GM12878 (cell line): ENCODE measurements at regions not wholly inside any gene's neighbourhood (a gene's known extent, or its start where the extent isn't known, plus 50 kb on each side); places are given as distances from the start of the nearest gene placed in this dataset.

Experiments used
- ATAC-seq: fragments of 200-7000 bp; cut with Tn5 transposase; 3 replicates; pipeline ENCODE4 v1.9.1; 2020; ENCODE audit warnings: mild to moderate bottlenecking, moderate library complexity
- BruUV-seq: library from RNA; stranded (reverse); fragments of 400-500 nt; replicated peaks from 2 replicates; lab custom pipeline; 2021; lab: Mats Ljungman, UMichigan
- CTCF ChIA-PET: fragments of 300-600 bp; sonication (Branson Sonifier 250); formaldehyde crosslinking; extraction: SDS; loops from one replicate; lab custom pipeline; 2021; ENCODE audit warnings: inconsistent platforms; lab: Yijun Ruan, JAX
- POLR2A ChIA-PET: fragments of 350-600 bp; formaldehyde crosslinking; extraction: SDS; loops from one replicate; lab custom pipeline; 2021; ENCODE audit warnings: inconsistent platforms; lab: Charles Lee
- RAD21 ChIA-PET: fragments of 300-600 bp; sonication (Branson Sonifier 250); formaldehyde crosslinking; loops from one replicate; lab custom pipeline; 2023; ENCODE audit warnings: antibody characterized with exemption; ENCODE audit not compliant: unreplicated experiment; lab: Charles Lee
- SMC1A ChIA-PET: fragments of 300-600 bp; sonication (Branson Sonifier 250); formaldehyde crosslinking; loops from one replicate; lab custom pipeline; 2023; ENCODE audit not compliant: unreplicated experiment, uncharacterized antibody; lab: Charles Lee
- DNase-seq: peaks from one replicate; pipeline ENCODE4 v3.0.0-alpha.2; 2011; ENCODE audit warnings: low read depth, low spot score
- FAIRE-seq: peaks from 3 replicates; lab custom pipeline; 2011; peaks lifted over from hg19 to GRCh38; lab: Jason Lieb, UNC
- H2AFZ ChIP-seq: 2 replicates; pipeline ENCODE4 v1.6.0; 2011; ENCODE audit warnings: low read depth, low read length, control low read depth; ENCODE audit not compliant: control insufficient read depth
- H3K27ac ChIP-seq: 2 replicates; pipeline ENCODE4 v1.5.1; 2011; ENCODE audit warnings: control low read depth; ENCODE audit not compliant: control insufficient read depth, insufficient read depth
- H3K27me3 ChIP-seq, 2 experiments: replicated peaks in 1 of 2; 2 replicates each; pipeline versions ENCODE4 v1.6.0 to v1.6.1; 2011; ENCODE audit warnings: low read length in 1 of 2; ENCODE audit not compliant: control insufficient read depth in 2 of 2, insufficient read depth in 2 of 2
- H3K36me3 ChIP-seq, 2 experiments: 2 replicates each; pipeline ENCODE4 v1.5.1; 2011; ENCODE audit warnings: low read length in 1 of 2; ENCODE audit not compliant: control insufficient read depth in 2 of 2, insufficient read depth in 2 of 2
- H3K4me1 ChIP-seq: 2 replicates; pipeline ENCODE4 v1.6.1; 2011; ENCODE audit warnings: mild to moderate bottlenecking, low read length, moderate library complexity, mixed read lengths; ENCODE audit not compliant: control insufficient read depth, insufficient read depth
- H3K4me2 ChIP-seq: 2 replicates; pipeline ENCODE4 v1.6.0; 2011; ENCODE audit warnings: control low read depth; ENCODE audit not compliant: control insufficient read depth, insufficient read depth
- H3K4me3 ChIP-seq: fragments of 200-600 bp; sonication (generic); 2 replicates; pipeline ENCODE4 v1.5.1; 2016
- H3K79me2 ChIP-seq: 2 replicates; pipeline ENCODE4 v1.6.0; 2011; ENCODE audit warnings: low read length; ENCODE audit not compliant: control insufficient read depth, insufficient read depth
- H3K9ac ChIP-seq: 2 replicates; pipeline ENCODE4 v1.8.0; 2011; ENCODE audit warnings: low read length, control low read depth, mixed read lengths; ENCODE audit not compliant: control insufficient read depth, insufficient read depth
- H3K9me3 ChIP-seq: replicated peaks from 3 replicates; pipeline ENCODE4 v1.5.1; 2011; ENCODE audit warnings: mild to moderate bottlenecking, low read length; ENCODE audit not compliant: control insufficient read depth, insufficient read depth
- H4K20me1 ChIP-seq: 2 replicates; pipeline ENCODE4 v1.6.0; 2011; ENCODE audit not compliant: control insufficient read depth, insufficient read depth
- BCL11A ChIP-seq: IDR thresholded peaks from 2 replicates; pipeline ENCODE4 v1.6.1; 2011; ENCODE audit warnings: low read depth, low read length
- CHD1 ChIP-seq: IDR thresholded peaks from 2 replicates; pipeline ENCODE4 v1.6.1; 2012; ENCODE audit warnings: low read depth, low read length, improper control_type of control experiment
- EZH2 ChIP-seq: IDR thresholded peaks from 2 replicates; pipeline ENCODE4 v1.6.1; 2012; ENCODE audit warnings: low read depth, mild to moderate bottlenecking, control low read depth, inconsistent platforms, low read length, borderline replicate concordance; ENCODE audit not compliant: control insufficient read depth
- JUNB ChIP-seq: IDR thresholded peaks from 2 replicates; pipeline ENCODE4 v1.6.1; 2016; ENCODE audit warnings: antibody characterized with exemption, mild to moderate bottlenecking
- KAT2A ChIP-seq: conservative IDR thresholded peaks from 2 replicates; pipeline ENCODE4 v1.6.1; 2011; ENCODE audit warnings: low read depth, low read length; ENCODE audit not compliant: control insufficient read depth
- LARP7 ChIP-seq: fragments of 450-650 bp; IDR thresholded peaks from 2 replicates; pipeline ENCODE4 v1.6.1; 2017; ENCODE audit warnings: mild to moderate bottlenecking
- MTA2 ChIP-seq: fragments of 450-650 bp; IDR thresholded peaks from 2 replicates; pipeline ENCODE4 v1.6.1; 2016; ENCODE audit warnings: low read depth, mild to moderate bottlenecking, moderate library complexity
- NR2C1 ChIP-seq: fragments of 450-650 bp; IDR thresholded peaks from 2 replicates; pipeline ENCODE4 v1.6.1; 2017; ENCODE audit warnings: antibody characterized with exemption, mild to moderate bottlenecking, moderate library complexity
- NR2C2 ChIP-seq: IDR thresholded peaks from 2 replicates; pipeline ENCODE4 v1.6.1; 2011; ENCODE audit warnings: borderline replicate concordance, low read depth; ENCODE audit not compliant: control insufficient read depth, insufficient read length
- SIN3A ChIP-seq: IDR thresholded peaks from 2 replicates; pipeline ENCODE4 v1.6.1; 2012; ENCODE audit warnings: low read depth, low read length, improper control_type of control experiment
- TBL1XR1 ChIP-seq: IDR thresholded peaks from 2 replicates; pipeline ENCODE4 v1.6.1; 2012; ENCODE audit warnings: low read depth, low read length, improper control_type of control experiment
- TCF7 ChIP-seq: IDR thresholded peaks from 2 replicates; pipeline ENCODE4 v1.6.1; 2014; ENCODE audit warnings: antibody characterized with exemption, borderline replicate concordance
- YBX1 ChIP-seq: fragments of 450-650 bp; IDR thresholded peaks from 2 replicates; pipeline ENCODE4 v1.6.1; 2016; ENCODE audit warnings: antibody characterized with exemption
- ZSCAN29 ChIP-seq: fragments of 450-650 bp; IDR thresholded peaks from 2 replicates; pipeline ENCODE4 v1.6.1; 2017; ENCODE audit warnings: mild to moderate bottlenecking, moderate library complexity
- WGBS: methylation state at CpG from one replicate; pipeline ENCODE4 v1.1.6; 2016; ENCODE audit warnings: low lambda C conversion rate; ENCODE audit not compliant: insufficient replicate concordance, insufficient coverage; ENCODE audit errors: missing lambda C conversion rate; 5-methylcytosine and 5-hydroxymethylcytosine counted together
- in situ Hi-C: fragments of 300-500 bp; cut with MboI; formaldehyde crosslinking; loops from 9 replicates; pipeline ENCODE4 v1.14.3; 2018; ENCODE audit warnings: mixed read lengths
- intact Hi-C: fragments of 100-400 bp; cut with micrococcal nuclease; formaldehyde crosslinking; loops from one replicate; pipeline ENCODE4 v1.14.2; 2022; ENCODE audit not compliant: unreplicated experiment
- TF ChIP-seq, protein P1 (sequence below): fragments of 450-650 bp; IDR thresholded peaks from 2 replicates; pipeline ENCODE4 v1.6.1; 2017; ENCODE audit warnings: mild to moderate bottlenecking, low read depth, inconsistent platforms; ENCODE audit not compliant: poor library complexity, severe bottlenecking
- TF ChIP-seq, protein P2 (sequence below): fragments of 450-650 bp; IDR thresholded peaks from 2 replicates; pipeline ENCODE4 v1.6.1; 2017; ENCODE audit warnings: low read depth, mild to moderate bottlenecking, moderate library complexity
- TF ChIP-seq, protein P3 (sequence below): IDR thresholded peaks from 2 replicates; pipeline ENCODE4 v1.6.1; 2012; ENCODE audit warnings: low read depth, low read length, improper control_type of control experiment
- TF ChIP-seq, protein P4 (sequence below): fragments of 450-650 bp; IDR thresholded peaks from 2 replicates; pipeline ENCODE4 v1.6.1; 2014; ENCODE audit warnings: mild to moderate bottlenecking
- TF ChIP-seq, protein P5 (sequence below): IDR thresholded peaks from 2 replicates; pipeline ENCODE4 v1.6.1; 2011; ENCODE audit warnings: low read depth, mild to moderate bottlenecking, low read length, moderate library complexity, borderline replicate concordance; ENCODE audit errors: extremely low read depth

DNA sequence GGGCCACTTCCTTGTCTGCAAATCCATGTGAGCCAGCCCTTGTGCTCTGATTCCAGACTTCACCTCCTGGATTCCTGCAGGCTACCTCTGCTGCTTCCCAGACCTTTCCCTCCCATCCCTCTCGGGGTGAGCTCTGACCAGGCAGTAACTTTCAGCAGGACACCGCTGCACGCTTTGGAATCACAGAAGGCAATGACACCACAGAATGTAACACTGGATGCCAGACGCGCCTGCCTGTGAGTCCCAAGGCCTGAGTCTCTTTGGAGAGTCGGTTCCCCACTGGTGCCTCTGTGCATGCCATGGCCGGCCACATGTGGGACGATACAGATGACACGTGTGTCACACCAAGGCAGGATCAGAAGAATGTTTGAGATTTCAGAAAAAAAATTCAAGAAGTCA is 89.7 kb upstream of the ERRFI1 start (continued):
- TF ChIP-seq, protein P1, sequence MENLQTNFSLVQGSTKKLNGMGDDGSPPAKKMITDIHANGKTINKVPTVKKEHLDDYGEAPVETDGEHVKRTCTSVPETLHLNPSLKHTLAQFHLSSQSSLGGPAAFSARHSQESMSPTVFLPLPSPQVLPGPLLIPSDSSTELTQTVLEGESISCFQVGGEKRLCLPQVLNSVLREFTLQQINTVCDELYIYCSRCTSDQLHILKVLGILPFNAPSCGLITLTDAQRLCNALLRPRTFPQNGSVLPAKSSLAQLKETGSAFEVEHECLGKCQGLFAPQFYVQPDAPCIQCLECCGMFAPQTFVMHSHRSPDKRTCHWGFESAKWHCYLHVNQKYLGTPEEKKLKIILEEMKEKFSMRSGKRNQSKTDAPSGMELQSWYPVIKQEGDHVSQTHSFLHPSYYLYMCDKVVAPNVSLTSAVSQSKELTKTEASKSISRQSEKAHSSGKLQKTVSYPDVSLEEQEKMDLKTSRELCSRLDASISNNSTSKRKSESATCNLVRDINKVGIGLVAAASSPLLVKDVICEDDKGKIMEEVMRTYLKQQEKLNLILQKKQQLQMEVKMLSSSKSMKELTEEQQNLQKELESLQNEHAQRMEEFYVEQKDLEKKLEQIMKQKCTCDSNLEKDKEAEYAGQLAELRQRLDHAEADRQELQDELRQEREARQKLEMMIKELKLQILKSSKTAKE: no peak
- TF ChIP-seq, protein P2, sequence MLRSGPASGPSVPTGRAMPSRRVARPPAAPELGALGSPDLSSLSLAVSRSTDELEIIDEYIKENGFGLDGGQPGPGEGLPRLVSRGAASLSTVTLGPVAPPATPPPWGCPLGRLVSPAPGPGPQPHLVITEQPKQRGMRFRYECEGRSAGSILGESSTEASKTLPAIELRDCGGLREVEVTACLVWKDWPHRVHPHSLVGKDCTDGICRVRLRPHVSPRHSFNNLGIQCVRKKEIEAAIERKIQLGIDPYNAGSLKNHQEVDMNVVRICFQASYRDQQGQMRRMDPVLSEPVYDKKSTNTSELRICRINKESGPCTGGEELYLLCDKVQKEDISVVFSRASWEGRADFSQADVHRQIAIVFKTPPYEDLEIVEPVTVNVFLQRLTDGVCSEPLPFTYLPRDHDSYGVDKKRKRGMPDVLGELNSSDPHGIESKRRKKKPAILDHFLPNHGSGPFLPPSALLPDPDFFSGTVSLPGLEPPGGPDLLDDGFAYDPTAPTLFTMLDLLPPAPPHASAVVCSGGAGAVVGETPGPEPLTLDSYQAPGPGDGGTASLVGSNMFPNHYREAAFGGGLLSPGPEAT: no peak
- TF ChIP-seq BCL11A (no peak), TCF7 (no peak), JUNB (no peak), NR2C1 (no peak), CHD1 (no peak)

DNA sequence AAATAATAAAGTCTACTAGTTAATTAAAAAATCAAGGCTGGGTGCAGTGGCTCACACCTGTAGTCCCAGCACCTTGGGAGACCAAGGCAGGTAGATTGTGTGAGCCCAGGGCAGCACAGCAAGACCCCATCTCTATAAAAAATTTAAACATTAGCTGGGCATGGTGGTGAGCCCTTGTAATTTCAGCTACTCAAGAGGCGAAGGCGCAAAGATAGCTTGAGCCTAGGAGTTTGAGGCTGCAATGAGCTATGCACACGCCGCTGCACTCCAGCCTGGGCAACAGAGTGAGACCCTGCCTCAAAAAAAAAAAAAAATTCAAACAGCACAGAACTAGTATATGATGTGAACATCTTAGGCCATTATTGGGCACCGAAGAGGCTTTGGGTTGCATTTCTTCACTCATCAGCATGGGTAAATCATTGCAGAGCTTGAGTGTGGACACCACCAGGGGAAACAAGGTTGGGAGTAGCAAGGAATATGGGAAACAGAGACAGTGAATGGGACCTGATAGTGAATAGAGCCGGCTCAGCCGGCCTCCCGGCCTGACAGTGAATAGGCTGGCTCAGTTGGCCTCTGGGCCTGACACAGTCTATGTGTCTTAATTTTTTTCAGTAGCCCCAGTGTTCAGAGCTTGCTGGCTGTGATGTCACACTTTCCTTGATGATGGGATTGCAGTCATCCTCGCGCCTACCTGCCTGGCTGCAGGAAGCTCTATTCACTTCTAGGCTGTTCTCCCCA is 89.1 kb upstream of the ERRFI1 start:
- Histone ChIP-seq H2AFZ (no peak overlapping the region), H3K4me3 (no peak overlapping the region), H3K27ac (no peak overlapping the region), H3K27me3 (no peaks in the 10 kb centered on the region), H3K4me2 (no peak overlapping the region), H3K4me1 (no peaks in the 10 kb centered on the region), H3K9me3 (no peaks in the 10 kb centered on the region), H3K79me2 (no peaks in the 10 kb centered on the region), H3K36me3 (no peaks in the 10 kb centered on the region), H3K9ac (no peak overlapping the region), H4K20me1 (no peaks in the 10 kb centered on the region)
- ChIA-PET CTCF (no interaction called here), RAD21 (no interaction called here), SMC1A (no interaction called here), POLR2A (no interaction called here)
- FAIRE-seq (no peak), ATAC-seq (no peak), DNase-seq (no peak)
- TF ChIP-seq, protein P3, sequence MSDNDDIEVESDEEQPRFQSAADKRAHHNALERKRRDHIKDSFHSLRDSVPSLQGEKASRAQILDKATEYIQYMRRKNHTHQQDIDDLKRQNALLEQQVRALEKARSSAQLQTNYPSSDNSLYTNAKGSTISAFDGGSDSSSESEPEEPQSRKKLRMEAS: no peak
- TF ChIP-seq, protein P4, sequence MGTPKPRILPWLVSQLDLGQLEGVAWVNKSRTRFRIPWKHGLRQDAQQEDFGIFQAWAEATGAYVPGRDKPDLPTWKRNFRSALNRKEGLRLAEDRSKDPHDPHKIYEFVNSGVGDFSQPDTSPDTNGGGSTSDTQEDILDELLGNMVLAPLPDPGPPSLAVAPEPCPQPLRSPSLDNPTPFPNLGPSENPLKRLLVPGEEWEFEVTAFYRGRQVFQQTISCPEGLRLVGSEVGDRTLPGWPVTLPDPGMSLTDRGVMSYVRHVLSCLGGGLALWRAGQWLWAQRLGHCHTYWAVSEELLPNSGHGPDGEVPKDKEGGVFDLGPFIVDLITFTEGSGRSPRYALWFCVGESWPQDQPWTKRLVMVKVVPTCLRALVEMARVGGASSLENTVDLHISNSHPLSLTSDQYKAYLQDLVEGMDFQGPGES: no peak
- TF ChIP-seq NR2C2: no peak
- no peak for TF ChIP-seq SIN3A
- no peak for TF ChIP-seq EZH2
- TF ChIP-seq ZSCAN29: no peak
- no peak for TF ChIP-seq MTA2
- TF ChIP-seq, protein P5, sequence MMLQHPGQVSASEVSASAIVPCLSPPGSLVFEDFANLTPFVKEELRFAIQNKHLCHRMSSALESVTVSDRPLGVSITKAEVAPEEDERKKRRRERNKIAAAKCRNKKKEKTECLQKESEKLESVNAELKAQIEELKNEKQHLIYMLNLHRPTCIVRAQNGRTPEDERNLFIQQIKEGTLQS: no peak
- TF ChIP-seq YBX1: no peak
- TF ChIP-seq LARP7: no peak
- TF ChIP-seq TBL1XR1: no peak
- no peak for TF ChIP-seq KAT2A
- whole genome bisulfite sequencing: 69% methylated on average over 10 of the region's 10 CpGs
- no TSS peak for BruUV-seq
- intact Hi-C loops: no loop called here
- in situ Hi-C loops: no loop called here
